Uterus (tissue), 2 donors: ENCODE measurements at regions not wholly inside any gene's neighbourhood (a gene's known extent, or its start where the extent isn't known, plus 50 kb on each side); places are given as distances from the start of the nearest gene placed in this dataset.

Experiments used
- POLR2A ChIP-seq, 2 donors: fragments of 450-650 bp; IDR thresholded peaks; one replicate each; pipeline ENCODE4 v1.6.1; 2016; ENCODE audit warnings: antibody characterized with exemption in 2 of 2, mild to moderate bottlenecking in 1 of 2, moderate library complexity in 1 of 2
- TF ChIP-seq, protein P1 (sequence below), 4 experiments: fragments of 200-600 bp in 2 of 4; fragments of 450-650 bp in 2 of 4; sonication (generic) in 2 of 4; IDR thresholded peaks; one replicate each; pipeline ENCODE4 v1.5.1; 2016 to 2019; ENCODE audit warnings: antibody characterized with exemption in 4 of 4, mild to moderate bottlenecking in 2 of 4, moderate library complexity in 1 of 4

DNA sequence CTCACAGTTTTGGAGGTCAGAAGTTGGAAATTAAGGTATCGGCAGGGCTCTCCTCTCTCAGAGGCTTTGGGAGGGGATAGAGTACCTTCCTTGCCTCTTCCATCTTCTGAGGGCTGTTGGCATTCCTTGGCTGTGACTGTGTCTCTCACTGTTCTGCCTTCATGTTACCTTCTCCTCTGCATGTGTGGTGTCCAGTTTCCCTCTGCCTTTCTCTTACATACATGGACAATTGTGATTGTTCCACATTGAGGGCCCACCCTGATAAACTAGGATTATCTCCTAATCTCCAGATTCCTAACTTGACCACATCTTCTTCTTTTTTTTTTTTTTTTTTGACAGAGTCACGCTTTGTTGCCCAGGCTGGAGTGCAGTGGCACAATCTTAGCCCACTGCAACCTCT lies 72.1 kb upstream of the SPACA1 start:
- TF ChIP-seq, protein P1, sequence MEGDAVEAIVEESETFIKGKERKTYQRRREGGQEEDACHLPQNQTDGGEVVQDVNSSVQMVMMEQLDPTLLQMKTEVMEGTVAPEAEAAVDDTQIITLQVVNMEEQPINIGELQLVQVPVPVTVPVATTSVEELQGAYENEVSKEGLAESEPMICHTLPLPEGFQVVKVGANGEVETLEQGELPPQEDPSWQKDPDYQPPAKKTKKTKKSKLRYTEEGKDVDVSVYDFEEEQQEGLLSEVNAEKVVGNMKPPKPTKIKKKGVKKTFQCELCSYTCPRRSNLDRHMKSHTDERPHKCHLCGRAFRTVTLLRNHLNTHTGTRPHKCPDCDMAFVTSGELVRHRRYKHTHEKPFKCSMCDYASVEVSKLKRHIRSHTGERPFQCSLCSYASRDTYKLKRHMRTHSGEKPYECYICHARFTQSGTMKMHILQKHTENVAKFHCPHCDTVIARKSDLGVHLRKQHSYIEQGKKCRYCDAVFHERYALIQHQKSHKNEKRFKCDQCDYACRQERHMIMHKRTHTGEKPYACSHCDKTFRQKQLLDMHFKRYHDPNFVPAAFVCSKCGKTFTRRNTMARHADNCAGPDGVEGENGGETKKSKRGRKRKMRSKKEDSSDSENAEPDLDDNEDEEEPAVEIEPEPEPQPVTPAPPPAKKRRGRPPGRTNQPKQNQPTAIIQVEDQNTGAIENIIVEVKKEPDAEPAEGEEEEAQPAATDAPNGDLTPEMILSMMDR (IDR thresholded peaks at IDR 0.05) = no peak
- TF ChIP-seq POLR2A (IDR thresholded peaks at IDR 0.05) = no peak
